Nephron (organoid): ENCODE measurements at regions not wholly inside any gene's neighbourhood (a gene's known extent, or its start where the extent isn't known, plus 50 kb on each side); places are given as distances from the start of the nearest gene placed in this dataset.

Experiments used
- H3K27ac Mint-ChIP-seq, 3 experiments: 2 replicates each; pipeline ENCODE4 v1.8.0; 2020; ENCODE audit warnings: mixed read lengths in 3 of 3, mild to moderate bottlenecking in 2 of 3, moderate library complexity in 1 of 3
- H3K27me3 Mint-ChIP-seq: 2 replicates; pipeline ENCODE4 v1.8.0; 2021; ENCODE audit warnings: low read depth, mild to moderate bottlenecking, moderate library complexity, mixed read lengths
- H3K36me3 Mint-ChIP-seq: 2 replicates; pipeline ENCODE4 v1.8.0; 2020; ENCODE audit warnings: low read depth, mixed read lengths
- H3K4me1 Mint-ChIP-seq: 2 replicates; pipeline ENCODE4 v1.8.0; 2020; ENCODE audit warnings: mixed read lengths
- H3K4me3 Mint-ChIP-seq, 3 experiments: 2 replicates each; pipeline ENCODE4 v1.8.0; 2020; ENCODE audit warnings: mild to moderate bottlenecking in 3 of 3, mixed read lengths in 3 of 3, moderate library complexity in 2 of 3
- H3K9me3 Mint-ChIP-seq: 2 replicates; pipeline ENCODE4 v1.8.0; 2020; ENCODE audit warnings: mixed read lengths
- CTCF ChIP-seq, 3 experiments: fragments of 200-600 bp; sonication (generic); IDR thresholded peaks; one replicate each; pipeline ENCODE4 v1.5.0; 2021; ENCODE audit warnings: antibody characterized with exemption in 3 of 3; ENCODE audit not compliant: unreplicated experiment in 3 of 3

GRCh38 chr20:48433178-48433577 lies 394.6 kb downstream of the PREX1 start:
- Mint-ChIP-seq H3K27ac (no peak overlapping the region), H3K9me3 (peaks cover 2% of the 10 kb centered on the region), H3K27me3 (peaks cover 15% of the 10 kb centered on the region), H3K36me3 (no peaks in the 10 kb centered on the region), H3K4me3 (no peak overlapping the region), H3K4me1 (peaks cover 29% of the 10 kb centered on the region)
- no peak for TF ChIP-seq CTCF (IDR thresholded peaks at IDR 0.05; ENCODE audit: unreplicated experiment in 3 of 3)

DNA sequence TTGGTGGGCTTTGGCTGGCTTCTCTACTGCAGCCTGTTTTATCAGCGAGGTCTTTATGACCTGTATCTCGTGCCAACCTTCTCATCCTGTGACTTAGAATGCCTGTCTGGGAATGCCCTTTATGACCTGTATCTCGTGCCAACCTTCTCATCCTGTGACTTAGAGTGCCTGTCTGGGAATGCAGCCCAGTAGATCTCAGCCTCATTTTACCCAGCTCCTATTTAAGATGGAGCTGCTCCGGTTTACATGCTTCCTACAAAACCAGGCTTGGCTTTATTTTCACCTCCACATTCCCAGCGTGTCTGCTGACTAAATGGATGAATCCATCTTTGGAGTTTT lies 395.3 kb downstream of the PREX1 start:
- H3K36me3 Mint-ChIP-seq: no peaks in the 10 kb centered on the region
- no peak overlapping the region for H3K27ac Mint-ChIP-seq
- no peak for TF ChIP-seq CTCF (IDR thresholded peaks at IDR 0.05; ENCODE audit: unreplicated experiment in 3 of 3)
- peaks cover 29% of the 10 kb centered on the region for H3K4me1 Mint-ChIP-seq
- H3K27me3 Mint-ChIP-seq: peaks cover 12% of the 10 kb centered on the region
- H3K4me3 Mint-ChIP-seq: no peak overlapping the region
- no peaks in the 10 kb centered on the region for H3K9me3 Mint-ChIP-seq

DNA sequence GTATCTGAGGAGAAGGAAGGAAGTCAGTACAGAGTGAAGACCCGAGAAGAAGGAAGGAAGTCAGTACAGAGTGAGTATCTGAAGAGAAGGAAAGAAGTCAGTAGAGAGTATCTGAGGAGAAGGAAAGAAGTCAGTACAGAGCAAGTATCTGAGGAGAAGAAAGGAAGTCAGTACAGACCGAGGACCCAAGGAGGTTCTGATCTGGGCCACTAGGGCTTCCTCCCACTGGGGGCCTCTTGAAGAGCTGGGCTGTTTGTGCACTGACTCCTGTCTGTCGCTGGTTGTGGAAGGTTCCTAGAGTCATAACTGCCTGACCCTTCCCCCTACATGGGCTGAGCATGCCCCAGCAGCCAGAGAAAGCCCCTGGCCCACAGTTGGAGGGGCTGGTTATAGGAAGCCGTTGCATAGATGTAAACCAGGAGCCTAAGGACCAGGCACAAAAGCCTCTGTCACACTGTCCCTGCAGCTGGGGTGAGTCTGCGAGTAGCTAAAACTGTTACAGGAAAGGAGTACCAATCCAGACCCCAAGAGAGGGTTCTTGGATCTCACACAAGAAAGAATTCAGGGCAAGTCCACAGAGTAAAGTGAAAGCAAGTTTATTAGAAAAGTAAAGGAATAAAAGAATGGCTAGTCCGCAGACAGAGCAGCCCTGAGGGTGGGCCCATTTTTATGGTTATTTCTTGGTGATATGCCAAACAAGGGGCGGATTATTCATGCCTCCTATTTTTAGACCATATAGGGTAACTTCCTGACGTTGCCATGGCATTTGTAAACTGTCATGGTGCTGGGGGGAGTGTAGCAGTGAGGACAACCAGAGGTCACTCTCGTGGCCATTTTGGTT lies 395.9 kb downstream of the PREX1 start:
- Mint-ChIP-seq H3K9me3 (no peaks in the 10 kb centered on the region), H3K4me3 (no peak overlapping the region), H3K27me3 (peaks cover 12% of the 10 kb centered on the region), H3K36me3 (no peaks in the 10 kb centered on the region), H3K4me1 (peaks cover 24% of the 10 kb centered on the region), H3K27ac (peak overlapping the region in 1 of 3 experiments; percentile 18)
- TF ChIP-seq CTCF (IDR thresholded peaks at IDR 0.05; ENCODE audit: unreplicated experiment in 3 of 3): no peak

DNA sequence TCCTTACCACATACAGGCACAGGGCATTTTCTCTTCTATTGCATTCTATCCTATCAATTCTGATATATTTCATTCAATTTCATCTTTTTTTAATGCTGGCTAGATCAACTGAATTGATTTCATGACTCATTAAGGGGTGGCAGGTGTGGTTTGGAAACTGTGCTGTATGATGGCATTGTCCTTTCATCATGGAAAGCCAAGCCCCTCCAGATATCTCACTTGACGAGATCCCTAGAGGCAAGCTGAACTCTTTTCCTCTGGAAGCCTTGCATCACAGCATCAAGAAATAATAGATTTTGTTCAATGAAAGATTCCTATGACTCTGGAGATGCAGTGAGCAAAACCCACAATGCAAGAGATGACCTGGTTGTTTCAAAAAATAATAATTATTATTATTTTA lies 401.2 kb downstream of the PREX1 start:
- Mint-ChIP-seq H3K36me3 (no peaks in the 10 kb centered on the region), H3K27ac (no peak overlapping the region), H3K9me3 (no peaks in the 10 kb centered on the region), H3K4me1 (peaks cover 13% of the 10 kb centered on the region), H3K27me3 (peaks cover 6% of the 10 kb centered on the region), H3K4me3 (no peak overlapping the region)
- no peak for TF ChIP-seq CTCF (IDR thresholded peaks at IDR 0.05; ENCODE audit: unreplicated experiment in 3 of 3)

DNA sequence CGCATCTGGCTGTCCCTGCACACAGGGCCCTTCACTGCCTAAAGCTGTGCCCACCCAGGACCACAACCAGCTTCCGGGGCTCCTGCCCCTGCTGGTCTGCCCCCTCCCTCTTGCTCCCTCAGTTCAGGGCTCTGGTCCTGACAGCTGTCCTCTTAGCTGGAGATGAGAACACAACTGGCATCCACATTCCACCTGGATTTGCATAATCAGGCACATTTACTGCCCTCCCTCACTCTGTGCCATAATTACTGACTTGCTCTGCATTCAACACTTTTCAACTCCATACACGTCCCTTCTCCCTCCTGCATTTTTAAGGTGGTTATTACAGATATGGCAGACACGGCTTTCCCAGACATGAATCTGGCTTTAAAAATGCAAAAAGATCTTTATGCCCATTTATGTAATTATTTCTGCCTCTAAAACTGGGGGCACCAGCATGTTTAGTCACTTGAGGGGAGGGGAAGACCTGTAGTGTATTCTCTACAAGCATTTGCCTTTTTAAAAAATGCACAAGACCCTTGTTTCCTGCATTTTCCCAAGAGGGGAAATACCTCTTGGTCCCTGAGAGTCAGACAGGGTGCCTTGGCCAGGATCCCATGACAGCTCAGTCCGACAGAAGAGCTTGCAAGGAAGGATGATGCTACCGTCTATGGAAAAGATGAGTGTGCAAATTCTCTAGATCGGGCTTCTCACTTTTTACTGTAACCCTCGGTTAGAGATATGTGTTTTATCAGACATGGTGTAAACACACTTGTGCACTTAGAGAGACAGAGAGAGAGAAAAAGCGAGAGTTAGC lies 401.8 kb downstream of the PREX1 start:
- H3K4me3 Mint-ChIP-seq: no peak overlapping the region
- no peaks in the 10 kb centered on the region for H3K9me3 Mint-ChIP-seq
- peaks cover 11% of the 10 kb centered on the region for H3K4me1 Mint-ChIP-seq
- TF ChIP-seq CTCF (IDR thresholded peaks at IDR 0.05; ENCODE audit: unreplicated experiment in 3 of 3): no peak
- peaks cover 4% of the 10 kb centered on the region for H3K27me3 Mint-ChIP-seq
- H3K27ac Mint-ChIP-seq: no peak overlapping the region
- no peaks in the 10 kb centered on the region for H3K36me3 Mint-ChIP-seq
